Daoy (cell line): ENCODE measurements at regions not wholly inside any gene's neighbourhood (a gene's known extent, or its start where the extent isn't known, plus 50 kb on each side); places are given as distances from the start of the nearest gene placed in this dataset.
A peak's percentile ranks its signal among the peaks of the same experiment; 100 is the strongest.
"Not testable (repeated sequence)": the region's sequence is repeated elsewhere in the genome, so short reads cannot be mapped to it uniquely, and the experiment has no call there.

ENCODE experiments used
- DNase-seq: peaks from one replicate; pipeline ENCODE4 v3.0.0-alpha.2; 2015; ENCODE audit warnings: low read depth

DNA sequence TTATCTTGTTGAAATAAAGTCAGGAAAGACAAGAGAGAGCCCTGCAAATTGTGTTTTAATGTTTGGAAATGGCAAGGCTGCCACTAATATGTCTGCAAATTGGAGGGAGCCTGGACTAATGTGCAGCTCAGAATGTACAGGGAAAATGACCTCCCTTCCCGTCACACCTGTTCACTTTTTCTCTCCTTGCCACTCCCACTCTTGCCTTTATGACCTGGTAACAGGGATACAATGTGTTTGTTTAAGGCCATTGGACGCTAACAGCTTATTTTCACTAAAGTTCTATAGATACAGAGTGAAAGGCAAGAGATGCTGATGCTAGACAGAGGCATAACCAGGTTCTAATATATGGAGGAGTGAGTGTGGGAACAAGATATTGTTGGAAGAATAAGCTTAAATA, 203.9 kb downstream of the RAB38 start:
- DNase-seq, result no peak

DNA sequence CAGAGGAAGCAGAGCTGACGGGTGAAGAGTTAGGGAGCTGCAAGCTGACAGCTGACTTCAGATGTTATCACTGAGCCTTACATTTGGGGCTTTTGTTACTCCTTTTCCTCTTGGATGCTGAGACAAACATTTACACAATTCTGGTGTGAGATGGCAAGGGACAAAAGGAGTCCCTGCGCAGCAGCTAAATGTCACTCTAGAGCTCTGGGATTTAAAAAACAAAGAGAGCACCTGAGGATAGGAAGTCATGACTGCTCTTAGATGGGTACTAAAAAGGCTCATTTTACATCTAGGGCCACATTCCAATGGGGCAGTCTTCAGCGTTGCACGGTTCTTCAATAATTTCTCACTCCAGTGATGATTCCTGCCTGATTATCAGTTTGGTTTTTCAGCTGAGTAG, 204.5 kb downstream of the RAB38 start:
- no peak for DNase-seq

DNA sequence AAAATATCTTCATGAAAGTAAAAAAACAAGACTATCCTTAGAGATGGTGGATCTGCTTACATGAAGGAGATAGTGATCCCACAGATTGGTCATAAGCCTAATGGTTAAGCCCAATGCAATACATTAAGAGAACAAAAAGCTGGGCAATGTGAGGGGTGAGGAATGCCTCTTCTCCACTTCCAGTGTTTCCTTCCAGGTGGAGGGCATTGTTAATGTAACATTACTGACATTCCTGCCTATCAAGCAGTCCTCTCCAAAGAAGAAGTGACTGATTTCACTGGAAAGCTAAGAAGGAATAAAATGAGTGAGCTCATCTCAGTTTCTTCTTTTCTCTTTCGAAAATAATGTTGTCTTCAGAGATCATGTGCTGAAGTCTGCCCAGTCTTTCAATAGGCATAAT, 207.8 kb downstream of the RAB38 start:
- DNase-seq, result no peak

DNA sequence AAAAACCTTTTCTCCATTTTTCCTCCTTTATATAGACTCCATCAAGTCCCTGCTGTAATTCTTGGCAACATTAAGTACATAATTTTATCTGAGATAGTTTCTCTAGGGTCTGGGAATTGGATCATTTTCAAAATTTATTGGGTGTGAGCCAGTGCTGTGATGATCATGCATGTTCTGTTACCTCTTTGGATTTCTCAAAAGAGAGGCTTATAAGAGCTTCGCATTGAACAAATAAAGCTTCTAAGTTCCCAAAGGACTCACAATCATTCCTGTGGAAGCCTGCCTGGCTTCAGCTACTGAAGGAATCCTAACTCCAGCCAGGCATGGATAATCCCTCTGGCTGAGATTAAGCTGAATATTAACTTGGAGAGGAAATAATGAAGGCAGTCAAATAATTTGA, 208.5 kb downstream of the RAB38 start:
- no peak for DNase-seq

DNA sequence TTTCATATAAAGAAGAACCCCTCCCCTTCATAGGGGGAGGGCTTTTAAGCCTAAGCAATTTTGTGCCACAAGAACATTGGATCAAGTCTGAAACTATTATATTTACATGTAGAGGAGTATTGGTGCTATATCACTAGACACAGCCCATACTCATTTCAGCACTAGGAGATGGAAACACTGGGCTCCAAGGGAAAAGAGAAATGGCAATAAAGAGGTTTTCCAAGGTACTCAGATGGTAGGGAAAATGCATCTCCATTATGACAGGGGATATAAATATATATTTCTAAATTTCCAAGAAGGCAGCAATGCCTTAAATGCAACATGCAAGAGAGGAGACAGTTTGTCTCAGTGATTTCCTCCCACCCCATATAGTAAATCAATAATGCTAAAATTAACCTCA, 209.0 kb downstream of the RAB38 start:
- no peak for DNase-seq

DNA sequence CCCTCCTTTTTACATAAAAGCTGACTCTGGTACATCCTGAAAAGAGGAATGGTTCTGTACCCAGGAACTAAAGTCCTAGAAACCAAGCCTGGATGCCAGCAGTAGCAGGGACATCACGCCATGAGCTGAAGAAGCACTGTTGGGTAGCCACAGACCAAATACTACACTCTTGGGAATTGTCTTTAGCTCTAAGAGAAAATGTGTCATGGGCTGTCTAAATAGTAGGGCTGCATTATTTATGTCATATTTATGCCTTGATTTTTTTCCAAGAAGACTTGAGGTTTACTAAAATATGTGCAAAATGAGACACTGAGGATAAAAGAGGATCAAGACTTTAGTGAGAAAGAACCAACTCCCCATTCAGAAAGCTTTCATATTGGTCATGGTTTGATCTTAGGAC, 213.6 kb downstream of the RAB38 start:
- DNase-seq, result no peak

DNA sequence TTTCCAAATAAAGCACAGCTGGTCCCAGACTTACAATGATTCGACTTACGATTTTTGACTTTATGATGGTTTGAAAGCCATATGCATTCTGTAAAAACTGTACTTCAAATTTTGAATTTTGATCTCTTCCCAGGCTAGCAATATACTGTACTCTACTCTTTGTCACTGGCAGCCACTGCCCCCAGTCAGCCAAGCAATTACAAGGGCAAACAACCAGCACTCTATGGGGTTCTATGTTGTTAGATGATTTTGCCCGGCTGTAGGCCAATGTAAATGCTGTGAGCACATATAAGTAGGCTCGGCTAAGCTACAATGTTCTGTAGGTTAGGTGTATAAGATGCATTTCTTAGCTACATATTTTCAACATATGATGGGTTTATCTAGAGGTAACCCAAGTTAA, 217.3 kb downstream of the RAB38 start:
- no peak for DNase-seq

DNA sequence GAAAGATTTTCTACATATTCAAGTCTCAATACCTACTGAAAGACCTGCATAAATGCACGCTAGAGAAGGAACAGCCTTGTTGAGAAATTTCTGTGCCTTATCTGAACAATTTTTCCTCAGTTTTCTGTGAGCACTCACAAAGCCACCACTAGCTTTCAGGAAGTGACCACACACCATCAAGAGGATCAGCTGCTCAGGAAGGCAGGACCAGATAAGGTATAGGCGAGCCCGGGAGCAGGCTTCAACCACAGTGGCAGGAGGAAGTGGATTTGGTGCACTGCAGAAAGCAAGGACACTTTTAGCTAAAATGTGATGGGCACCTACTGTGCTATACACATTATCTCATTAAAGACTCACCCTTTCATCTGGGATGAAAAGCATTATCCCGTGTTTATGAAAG, 220.8 kb downstream of the RAB38 start:
- no peak for DNase-seq

DNA sequence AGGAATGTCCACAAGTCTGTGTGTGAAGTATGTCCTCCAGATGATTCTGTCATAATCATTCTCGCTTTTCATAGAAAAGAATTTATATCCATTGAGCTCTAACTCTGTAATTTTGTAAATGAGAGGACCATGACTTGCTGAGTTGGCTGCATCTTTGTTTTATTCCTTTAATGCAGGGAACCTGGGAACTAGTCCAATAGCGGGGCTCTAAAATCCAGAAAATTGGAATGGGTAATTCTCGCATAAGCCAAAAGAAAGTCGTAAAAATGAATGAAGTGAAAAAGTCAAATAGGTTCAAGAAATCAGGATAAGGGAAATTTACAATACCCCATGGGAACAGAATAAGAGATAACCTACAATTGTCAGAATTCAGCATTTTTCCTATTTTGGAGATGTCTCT, 232.5 kb downstream of the RAB38 start:
- DNase-seq, result no peak

DNA sequence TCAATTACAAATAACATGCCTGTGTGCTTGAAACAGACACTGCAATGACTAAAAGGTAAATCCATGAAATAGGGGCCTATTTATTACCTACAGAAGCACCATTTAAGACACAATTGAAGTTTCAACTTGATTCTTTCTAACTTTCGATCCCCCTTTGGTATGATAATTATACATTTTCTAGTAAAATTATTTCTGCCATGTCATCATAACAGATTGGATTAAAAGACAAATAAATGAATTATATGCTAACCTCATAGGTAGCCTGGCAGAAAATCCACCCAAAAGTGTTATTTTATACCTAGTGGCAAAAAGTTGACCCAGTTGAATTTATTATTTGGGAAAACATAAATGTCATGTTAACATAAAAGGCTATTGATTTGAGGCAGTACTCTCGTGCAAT, 241.1 kb downstream of the RAB38 start:
- DNase-seq, result no peak

DNA sequence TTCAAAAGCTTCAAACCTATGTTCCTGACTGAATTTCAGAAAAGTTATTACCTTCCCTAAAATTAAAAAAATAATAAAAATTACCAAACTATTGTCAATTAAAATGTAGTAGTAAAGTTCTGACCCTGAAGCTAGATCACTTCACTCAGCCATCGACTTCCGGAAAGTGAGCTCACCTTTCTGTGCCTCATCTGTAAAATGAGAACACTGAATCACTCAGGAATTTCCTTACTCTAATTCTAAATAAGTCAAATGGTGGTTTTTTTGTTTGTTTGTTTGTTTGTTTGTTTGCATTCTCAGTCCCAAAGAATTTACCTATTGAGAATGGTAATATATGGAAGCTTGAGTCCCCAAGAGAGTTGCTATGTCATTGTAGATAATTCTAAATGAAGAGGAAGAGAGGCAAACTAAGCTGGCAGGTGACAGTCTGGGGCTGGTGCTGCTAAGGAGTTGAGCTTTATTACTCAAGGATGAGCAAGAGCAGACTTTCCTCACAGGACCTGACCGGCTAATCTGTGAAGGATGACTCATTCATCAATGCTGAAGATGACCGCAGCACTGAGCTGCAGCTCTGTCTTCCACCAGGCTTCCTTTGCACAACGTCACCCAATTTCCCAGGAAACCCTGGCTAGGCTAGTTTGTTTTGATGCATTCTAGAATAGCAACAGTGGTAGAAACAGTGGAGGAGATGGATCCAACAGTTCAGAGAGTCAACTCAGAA, 248.8 kb downstream of the RAB38 start:
- peak; percentile 0 for DNase-seq

DNA sequence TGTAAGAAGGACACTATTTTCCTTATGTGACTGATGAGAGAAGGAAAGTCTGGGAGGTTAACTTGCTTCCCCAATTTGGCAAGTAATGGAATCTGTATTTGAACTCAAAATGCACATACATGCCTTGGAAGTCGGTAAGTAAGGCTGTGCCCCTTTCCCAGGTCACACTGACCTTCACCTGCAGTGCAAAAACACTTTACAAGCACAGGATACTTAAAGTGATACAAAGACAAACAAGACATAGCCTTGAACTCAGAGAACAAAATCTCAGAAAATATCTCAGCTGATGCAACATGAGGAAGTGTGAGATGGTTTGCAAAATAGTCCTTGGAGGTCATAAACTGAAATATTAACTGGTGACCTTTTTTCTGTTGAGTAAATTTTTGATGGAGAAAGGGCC, 251.1 kb downstream of the RAB38 start:
- DNase-seq, result no peak

DNA sequence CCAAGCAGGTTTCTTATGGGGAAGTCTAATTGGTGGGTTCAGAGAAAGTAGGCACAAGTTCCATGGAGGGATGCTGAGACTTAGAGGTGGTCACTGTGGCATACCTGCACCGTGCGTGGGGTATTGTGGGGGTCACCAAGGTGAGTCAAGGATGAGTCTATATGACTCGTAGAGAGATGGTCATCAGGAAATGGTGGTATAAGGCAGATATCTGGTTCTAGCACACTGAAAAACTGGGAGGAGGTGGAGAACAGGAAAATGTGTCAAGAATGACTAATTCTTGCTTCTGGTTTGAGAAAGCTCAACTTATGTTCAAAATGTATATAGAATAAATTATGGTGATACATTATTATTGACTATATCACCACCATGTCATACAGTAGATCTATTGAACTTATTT, 258.1 kb downstream of the RAB38 start:
- DNase-seq, result no peak

DNA sequence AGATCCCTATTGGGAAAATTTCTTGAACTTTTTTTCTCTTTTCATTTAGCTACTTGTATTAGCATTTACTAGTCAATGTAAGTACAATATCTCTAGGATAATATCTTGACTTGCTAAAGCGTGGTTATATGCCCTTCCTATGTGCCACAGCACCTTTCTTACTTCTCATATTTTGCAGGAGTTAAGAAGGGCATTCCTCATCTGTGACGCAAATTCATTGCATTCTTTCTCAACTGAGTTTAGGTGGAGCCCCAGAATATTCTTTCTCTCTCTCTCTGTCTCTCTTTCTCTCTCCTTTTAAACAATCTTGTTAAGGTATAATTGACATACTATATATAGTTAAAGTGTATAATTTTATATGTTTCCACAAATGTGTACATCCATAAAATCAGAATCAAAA, 266.1 kb downstream of the RAB38 start:
- no peak for DNase-seq

DNA sequence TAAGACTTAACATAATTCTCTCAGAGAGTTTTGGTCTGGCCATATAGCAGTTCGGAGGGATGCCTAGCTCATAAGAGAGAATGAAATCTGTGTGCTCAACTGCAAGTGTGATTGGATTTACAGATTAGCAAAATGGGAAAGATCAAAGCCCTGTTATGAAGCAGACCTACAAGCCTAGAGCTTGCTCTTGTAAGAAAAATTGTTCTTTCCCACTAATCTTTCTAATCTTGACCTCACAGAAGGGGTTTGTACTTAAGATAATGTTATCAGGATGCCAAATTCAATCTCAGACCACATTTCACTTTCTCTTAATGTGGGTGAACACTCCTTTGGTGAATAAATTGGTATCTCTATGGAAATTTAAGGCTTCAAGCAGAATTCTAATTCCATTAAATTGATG, 267.2 kb downstream of the RAB38 start:
- no peak for DNase-seq

DNA sequence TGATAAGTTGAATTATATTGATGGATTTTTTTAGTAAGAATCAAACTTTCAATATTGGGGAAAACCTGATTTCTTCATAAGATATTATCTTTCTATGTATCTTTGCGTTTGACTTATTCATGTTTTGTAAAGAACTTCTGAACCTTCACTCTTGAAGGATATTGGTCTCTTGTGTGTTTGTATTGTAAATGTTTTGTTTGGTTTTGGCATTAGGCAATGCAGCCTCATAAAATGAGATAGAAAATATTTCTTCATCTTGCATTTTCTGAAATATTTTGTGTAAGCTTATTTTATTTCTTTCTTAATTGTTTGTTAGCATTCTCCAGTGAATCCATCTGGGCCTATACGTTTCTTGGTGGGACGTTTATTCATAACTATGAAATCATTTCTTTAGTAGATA, 271.9 kb downstream of the RAB38 start:
- DNase-seq, result no peak

DNA sequence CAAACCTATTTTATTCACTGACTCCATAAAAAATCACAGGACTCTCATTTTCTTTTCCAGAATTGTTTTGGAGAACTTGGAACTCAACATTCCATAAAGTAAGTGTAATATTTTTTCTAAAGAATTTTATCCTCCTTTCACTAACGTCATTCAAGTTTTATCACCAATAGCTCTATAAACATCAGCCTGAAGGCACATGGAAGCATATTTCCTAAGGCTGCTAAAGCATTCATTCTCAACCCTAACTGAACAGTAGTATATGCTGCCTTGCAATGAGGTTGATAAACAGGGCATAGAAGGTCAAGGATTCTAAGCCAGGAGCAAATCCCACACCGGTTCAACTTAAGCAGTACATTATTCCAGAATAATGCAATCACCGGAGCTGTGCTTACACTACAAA, 273.9 kb downstream of the RAB38 start:
- no peak for DNase-seq

DNA sequence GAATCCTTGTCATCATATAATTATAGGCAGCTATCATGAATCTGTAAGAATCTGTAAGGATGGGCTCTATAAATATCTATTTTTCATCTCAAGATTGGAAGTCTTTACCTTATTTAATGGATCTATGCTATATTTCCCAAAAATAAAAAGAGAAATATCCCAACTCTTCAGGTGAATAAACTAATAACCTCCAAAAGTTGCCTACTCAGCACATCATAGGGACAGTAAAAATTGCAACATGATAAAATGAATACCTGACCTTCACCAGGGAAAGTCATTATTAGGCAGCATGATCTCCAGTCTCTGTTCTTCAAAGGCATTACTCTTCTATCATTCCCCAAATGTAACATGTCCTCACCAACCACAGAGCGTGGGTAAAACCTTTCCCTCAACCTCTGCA, 277.3 kb downstream of the RAB38 start:
- no peak for DNase-seq

DNA sequence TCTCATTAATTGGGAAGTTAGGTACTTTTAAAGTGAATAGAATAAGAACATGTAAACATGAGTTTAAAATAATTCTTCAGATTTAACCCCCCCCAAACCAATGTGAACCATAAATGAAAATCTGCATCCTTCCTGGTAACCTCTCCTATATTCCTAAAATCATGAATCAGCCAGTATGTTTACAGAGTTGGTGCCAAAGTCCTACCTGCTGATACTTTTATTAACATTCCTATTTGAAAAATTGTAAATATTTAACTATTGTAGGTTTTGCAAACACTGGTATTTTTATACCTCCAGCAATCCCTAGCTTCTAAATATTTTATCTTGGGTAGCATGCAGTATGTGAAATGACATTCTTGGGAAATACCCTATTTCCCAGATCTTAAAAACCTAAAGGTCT, 278.2 kb downstream of the RAB38 start:
- no peak for DNase-seq

DNA sequence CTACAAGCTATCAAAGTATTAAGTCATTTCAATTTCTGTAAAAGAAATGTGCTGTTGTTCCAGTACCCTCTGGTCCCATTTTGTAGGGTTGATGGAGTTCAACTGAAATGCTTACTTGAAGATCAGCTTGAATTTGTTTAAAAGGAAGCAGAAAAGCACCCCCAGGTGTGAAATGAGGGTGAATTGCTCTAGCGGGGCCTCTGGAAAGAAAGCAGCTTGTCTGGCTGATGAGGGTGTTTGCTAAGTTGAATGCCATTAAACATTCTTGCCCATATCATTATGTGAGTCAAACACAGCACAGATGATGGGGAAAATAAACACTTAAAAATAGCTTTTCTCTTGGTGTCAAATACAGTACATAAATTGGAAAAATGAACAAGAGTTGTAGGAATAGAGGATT, 280.3 kb downstream of the RAB38 start:
- no peak for DNase-seq

DNA sequence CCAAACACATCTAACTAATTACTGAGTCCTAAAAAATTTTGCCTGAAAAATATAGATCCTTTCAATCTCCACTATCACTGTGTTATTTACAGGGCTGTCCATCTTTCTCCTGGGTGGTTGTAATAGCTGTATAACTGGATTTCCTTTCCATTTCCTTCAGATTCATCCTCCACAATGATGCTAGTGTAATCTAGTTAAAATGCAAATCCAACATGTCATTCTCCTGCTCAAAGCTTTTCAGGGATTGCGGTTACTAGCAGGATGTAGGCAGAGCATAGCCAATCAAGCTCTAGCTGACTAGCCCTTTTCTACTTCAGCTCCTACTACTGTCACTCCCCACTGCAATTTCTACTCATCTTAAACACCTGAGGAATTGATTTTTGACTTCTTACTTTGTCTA, 283.0 kb downstream of the RAB38 start:
- no peak for DNase-seq

DNA sequence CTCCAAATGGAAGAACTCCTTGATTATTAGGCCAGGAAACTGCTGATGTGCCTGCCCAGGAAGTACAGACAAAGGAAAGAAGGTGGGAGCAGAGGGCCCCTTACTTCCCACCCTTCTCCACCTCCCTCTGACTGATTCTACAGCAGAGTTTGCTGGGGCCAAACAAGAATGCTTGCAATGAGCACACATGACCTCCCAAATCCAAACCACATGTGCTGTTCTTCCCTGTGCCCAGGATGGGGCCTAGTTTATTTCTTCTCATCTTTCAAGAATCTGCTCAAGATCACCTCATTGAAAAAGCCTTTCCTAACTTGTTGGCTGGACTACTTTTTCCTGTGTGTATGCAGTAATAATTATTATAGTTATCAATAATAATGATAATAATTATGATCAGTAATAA, 286.1 kb downstream of the RAB38 start:
- DNase-seq, result no peak

DNA sequence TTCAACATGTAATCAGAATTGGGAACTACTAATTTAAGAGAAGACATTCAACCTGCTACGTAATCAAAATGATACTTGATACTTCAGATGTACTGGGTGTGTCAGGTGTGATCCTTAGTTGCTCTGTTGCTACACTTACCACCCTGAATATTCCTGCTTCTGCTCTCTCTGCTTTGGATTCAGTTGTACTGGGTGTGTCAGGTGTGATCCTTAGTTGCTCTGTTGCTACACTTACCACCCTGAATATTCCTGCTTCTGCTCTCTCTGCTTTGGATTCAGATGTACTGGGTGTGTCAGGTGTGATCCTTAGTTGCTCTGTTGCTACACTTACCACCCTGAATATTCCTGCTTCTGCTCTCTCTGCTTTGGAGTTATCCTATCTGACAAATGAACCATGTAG, 290.2 kb downstream of the RAB38 start:
- not testable (repeated sequence) for DNase-seq

DNA sequence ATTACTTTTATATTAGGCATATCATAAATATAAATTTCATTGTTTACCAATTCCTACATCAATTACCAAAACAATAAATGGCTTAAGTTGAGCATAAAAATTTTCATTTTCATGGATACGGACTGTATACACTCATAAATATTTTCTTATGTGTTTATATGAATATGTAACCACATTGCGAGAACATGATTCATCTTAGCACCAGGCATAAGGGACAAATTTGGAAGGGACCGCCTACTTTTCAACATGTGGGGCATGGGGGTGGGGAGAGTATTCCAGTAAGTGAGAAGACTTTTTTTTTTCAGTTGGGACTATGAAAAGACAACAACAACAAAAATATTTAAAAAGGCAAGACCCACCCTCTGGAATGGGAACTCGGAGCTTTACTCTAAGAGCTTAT, 296.1 kb downstream of the RAB38 start:
- DNase-seq, result no peak
